NCI-H2227 (cell line): ENCODE measurements at regions not wholly inside any gene's neighbourhood (a gene's known extent, or its start where the extent isn't known, plus 50 kb on each side); places are given as distances from the start of the nearest gene placed in this dataset.
A peak's percentile ranks its signal among the peaks of the same experiment; 100 is the strongest.

Source experiments
- DNase-seq: peaks from one replicate; lab custom pipeline; 2025; ENCODE audit not compliant: unreplicated experiment; lab: John Stamatoyannopoulos, UW

GRCh38 chr10:121167534-121168243, 316.5 kb downstream of the WDR11 start:
- no peak for DNase-seq

- no peak for DNase-seq
Observed at GRCh38 chr10:121168545-121169216, 317.5 kb downstream of the WDR11 start.

GRCh38 chr10:121169406-121169805, 318.2 kb downstream of the WDR11 start:
- DNase-seq, result no peak

GRCh38 chr10:121171825-121172787, 320.9 kb downstream of the WDR11 start:
- no peak for DNase-seq

GRCh38 chr10:121179006-121179405, 327.8 kb downstream of the WDR11 start:
- DNase-seq, result no peak

GRCh38 chr10:121182219-121182618, 331.1 kb downstream of the WDR11 start:
- no peak for DNase-seq

- peak; percentile 4 for DNase-seq
Observed at GRCh38 chr10:121183236-121183635, 332.1 kb downstream of the WDR11 start.

GRCh38 chr10:121183707-121184106, 332.5 kb downstream of the WDR11 start:
- DNase-seq, result no peak

GRCh38 chr10:121185816-121186455, 334.8 kb downstream of the WDR11 start:
- no peak for DNase-seq

GRCh38 chr10:121187391-121187790, 336.2 kb downstream of the WDR11 start:
- no peak for DNase-seq

GRCh38 chr10:121188005-121188404, 336.8 kb downstream of the WDR11 start:
- no peak for DNase-seq

- DNase-seq, result no peak
Observed at GRCh38 chr10:121189066-121189465, 337.9 kb downstream of the WDR11 start.

GRCh38 chr10:121194696-121195523, 343.7 kb downstream of the WDR11 start:
- no peak for DNase-seq

- DNase-seq, result no peak
Observed at GRCh38 chr10:121195524-121195910, 344.4 kb downstream of the WDR11 start.

- no peak for DNase-seq
Observed at GRCh38 chr10:121199081-121199480, 347.9 kb downstream of the WDR11 start.

- DNase-seq, result no peak
Observed at GRCh38 chr10:121205625-121206024, 354.5 kb downstream of the WDR11 start.

- DNase-seq, result no peak
Observed at GRCh38 chr10:121211446-121211845, 360.3 kb downstream of the WDR11 start.

- no peak for DNase-seq
Observed at GRCh38 chr10:121213437-121213836, 362.3 kb downstream of the WDR11 start.

- DNase-seq, result no peak
Observed at GRCh38 chr10:121216295-121216694, 365.1 kb downstream of the WDR11 start.

GRCh38 chr10:121216721-121217181, 365.6 kb downstream of the WDR11 start:
- DNase-seq, result no peak
